GM21360 (cell line): ENCODE measurements at regions not wholly inside any gene's neighbourhood (a gene's known extent, or its start where the extent isn't known, plus 50 kb on each side); places are given as distances from the start of the nearest gene placed in this dataset.
"Not testable (repeated sequence)": the region's sequence is repeated elsewhere in the genome, so short reads cannot be mapped to it uniquely, and the experiment has no call there.

Experiments used
- ATAC-seq: cut with Tn5 transposase; IDR thresholded peaks from one replicate; pipeline ENCODE4 v1.9.1; 2021; ENCODE audit warnings: mild to moderate bottlenecking, moderate library complexity; ENCODE audit not compliant: unreplicated experiment

- no peak for ATAC-seq
Measured at GRCh38 chr9:22216730-22217172, 207.6 kb upstream of the CDKN2B start.

- no peak for ATAC-seq
Measured at GRCh38 chr9:22217254-22217653, 208.1 kb upstream of the CDKN2B start.

- not testable (repeated sequence) for ATAC-seq
Measured at GRCh38 chr9:22225856-22226255, 216.8 kb upstream of the CDKN2B start.

DNA sequence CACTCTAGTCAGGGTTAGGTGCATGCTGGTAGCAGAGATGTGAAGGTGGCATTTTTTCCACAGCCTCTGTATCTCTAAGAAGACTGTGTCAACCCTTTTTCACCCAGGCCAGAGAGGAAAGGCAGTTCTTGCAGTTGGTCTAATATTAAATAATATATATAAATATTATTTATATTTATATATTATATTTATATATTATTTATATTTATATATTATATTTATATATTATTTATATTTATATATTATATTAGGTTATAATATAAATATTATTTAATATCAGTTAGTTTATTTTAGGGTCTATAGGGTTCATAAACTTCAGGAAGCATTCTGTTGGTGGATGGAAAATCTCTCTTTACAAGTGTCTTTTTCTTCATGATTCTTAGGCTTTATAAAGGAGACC is 218.6 kb upstream of the DMRTA1 start:
- no peak for ATAC-seq

GRCh38 chr9:22228542-22228941 is 218.1 kb upstream of the DMRTA1 start:
- ATAC-seq = no peak

GRCh38 chr9:22229069-22229468 is 217.6 kb upstream of the DMRTA1 start:
- no peak for ATAC-seq

DNA sequence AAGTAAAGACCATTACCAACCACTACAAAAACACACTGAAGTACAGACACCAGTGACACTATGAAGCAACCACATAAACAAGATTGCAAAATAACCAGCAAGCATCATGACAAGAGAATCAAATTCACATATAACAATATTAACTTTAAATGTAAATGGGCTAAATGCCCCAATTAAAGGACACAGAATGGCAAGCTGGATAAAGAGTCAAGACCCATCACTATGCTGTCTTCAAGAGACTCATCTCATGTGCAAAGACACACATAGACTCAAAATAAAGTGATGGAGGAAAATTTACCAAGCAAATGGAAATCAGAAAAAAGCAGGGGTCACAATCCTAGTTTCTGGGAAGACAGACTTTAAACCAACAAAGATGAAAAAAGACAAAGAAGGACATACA is 215.3 kb upstream of the DMRTA1 start:
- ATAC-seq = not testable (repeated sequence)

DNA sequence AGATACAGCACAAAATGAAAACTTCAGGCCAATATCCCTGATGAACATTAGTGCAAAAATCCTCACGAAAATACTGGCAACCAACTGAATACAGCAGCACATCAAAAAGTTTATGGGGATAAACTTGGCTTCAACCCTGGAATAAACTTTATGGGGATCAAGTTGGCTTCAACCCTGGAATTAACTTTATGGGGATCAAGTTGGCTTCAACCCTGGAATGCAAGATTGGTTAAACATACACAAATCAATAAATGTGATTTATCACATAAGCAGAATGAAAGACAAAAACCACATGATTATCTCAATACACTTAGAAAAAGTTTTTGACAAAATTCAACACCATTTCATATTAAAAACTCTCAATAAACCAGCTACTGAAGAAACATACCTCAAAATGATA is 213.7 kb upstream of the DMRTA1 start:
- ATAC-seq = no peak

DNA sequence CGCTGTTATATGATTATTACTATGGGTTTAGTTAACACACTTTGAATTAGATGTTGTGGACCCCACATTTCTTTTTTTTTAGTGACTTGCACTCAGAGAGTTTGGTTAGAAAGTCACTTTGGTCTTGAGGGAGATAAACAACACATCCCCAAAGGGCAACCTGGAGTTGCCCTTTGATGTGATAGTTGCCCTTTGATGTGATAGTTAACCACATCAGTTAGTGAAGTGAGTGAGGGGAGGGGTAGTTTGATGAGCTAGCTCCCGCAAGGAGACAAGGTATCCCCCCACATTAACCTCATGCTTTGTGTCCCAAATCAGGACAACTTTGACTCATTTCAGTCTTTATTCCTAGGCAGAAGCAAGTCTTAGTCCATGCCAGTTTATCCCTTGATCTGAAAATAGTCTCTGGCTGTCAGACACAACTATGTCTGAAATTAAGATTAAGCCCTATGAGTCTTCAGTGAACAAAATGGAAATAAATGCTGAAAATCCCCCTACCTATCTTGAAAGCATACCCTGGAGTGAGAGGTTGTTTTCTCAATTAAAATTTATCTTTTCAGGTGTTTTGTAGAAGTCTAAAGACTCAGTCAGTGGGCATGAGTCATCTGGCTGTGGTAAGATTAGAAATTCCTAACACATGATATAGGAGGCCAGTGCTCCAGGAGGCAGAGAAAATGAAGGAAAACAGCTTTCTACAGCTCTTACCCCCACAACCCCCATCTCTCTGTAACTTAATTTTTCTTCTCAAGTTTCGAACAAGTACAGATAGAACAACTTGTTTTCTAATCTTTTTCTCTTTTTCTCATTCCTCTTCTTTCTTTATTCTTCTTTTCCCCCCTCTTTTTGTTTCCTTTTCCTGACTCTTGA is 208.9 kb upstream of the DMRTA1 start:
- no peak for ATAC-seq

GRCh38 chr9:22238809-22239684 is 207.6 kb upstream of the DMRTA1 start:
- no peak for ATAC-seq

GRCh38 chr9:22240619-22241018 is 206.0 kb upstream of the DMRTA1 start:
- ATAC-seq = peak; percentile 78

DNA sequence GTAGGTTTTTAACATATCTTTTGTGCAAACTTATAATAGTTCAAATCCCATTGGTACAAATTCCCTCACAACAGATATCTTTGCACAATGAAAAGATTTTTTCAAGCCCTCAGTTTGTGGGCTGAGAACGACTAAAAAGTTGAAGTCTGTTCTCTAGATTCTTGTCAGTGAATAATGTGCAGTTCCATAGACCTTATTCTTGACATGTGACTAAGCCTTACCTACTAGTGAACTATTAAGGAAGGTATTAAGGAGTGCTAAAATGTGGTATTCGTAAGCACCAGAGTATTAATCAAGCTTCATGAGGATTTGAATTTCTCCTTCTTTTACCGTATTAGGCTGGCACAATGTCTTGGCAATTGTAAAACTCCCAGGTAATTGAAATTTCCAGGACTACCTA is 205.6 kb upstream of the DMRTA1 start:
- no peak for ATAC-seq

- no peak for ATAC-seq
Measured at GRCh38 chr9:22241611-22242010, 205.0 kb upstream of the DMRTA1 start.

DNA sequence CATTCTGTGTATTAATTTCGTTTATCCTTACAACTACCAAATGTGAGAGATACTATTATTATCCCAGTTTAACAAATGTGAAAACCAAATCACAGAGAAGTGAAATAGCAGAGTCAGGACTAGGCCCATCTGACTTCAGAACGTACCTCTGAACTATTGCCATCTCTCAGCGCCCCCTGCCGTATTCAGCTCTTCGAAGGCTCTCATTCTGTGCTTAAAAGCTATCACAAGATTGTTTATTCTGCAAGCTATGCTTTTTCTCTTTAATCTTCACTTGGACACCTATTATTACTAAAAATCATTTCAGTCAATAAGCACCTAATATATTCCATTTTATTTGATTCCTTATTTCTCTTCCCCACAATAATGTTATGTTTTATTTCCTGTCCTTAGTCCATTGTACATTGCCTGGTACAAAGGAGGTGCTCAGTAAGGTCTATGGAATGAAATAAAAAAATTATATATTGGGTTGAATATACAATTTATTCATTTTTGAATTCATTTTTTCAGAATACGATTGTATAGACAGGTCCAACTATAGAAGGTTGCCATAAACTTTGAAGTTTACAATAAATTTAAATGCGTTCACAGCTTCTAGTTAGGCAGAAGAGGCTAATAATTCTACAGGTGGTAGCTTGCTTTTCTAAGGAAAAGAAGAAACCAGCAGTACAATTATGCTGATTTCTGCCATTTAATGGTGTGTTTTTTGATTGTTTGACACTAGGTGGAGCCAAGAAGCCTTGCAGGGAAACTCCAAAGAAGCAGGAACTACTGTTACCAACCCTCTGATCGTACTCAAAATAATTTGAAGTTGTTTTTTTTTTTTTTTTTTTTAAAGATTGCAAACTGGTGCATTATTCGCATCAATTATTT is 202.2 kb upstream of the DMRTA1 start:
- peak; percentile 32 for ATAC-seq

DNA sequence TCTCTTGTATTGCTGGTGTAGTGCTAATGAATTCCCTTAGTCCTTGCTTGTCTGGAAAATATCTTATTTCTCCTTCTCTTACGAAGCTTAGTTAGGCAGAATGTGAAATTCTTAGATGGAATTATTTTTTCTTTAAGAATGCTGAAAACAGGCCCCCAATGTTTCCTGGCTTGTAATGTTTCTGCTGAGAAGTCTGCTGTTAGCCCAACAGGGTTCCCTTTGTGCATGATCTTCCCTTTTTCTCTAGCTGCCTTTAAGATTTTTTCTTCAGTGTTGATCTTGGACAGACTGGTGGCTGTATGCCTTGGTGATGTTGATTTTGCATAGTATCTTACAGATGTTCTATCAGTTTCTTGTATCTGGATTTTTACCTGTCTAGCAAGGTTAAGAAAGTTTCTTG is 191.3 kb upstream of the DMRTA1 start:
- no peak for ATAC-seq

GRCh38 chr9:22256381-22256780 is 190.2 kb upstream of the DMRTA1 start:
- ATAC-seq = no peak

- ATAC-seq = no peak
Measured at GRCh38 chr9:22257026-22257816, 189.4 kb upstream of the DMRTA1 start.

DNA sequence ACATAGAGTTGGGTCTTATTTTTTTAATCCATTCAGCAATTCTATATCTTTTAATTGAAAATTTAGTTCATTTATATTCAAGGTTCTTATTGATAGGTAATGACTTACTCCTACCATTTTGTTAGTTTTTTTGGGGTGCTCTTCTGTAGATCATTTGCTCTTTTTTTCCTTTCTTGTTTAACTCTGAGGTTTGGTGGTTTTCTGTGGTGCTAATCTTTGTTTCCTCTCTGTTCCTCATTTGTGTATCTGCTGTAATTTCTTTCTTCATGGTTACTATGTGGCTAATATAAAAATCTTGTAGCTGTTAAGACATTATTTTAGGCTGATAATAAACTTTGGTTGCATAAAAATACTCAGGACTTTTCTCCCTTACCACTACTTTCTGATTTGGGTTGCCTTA is 181.6 kb upstream of the DMRTA1 start:
- ATAC-seq = no peak

DNA sequence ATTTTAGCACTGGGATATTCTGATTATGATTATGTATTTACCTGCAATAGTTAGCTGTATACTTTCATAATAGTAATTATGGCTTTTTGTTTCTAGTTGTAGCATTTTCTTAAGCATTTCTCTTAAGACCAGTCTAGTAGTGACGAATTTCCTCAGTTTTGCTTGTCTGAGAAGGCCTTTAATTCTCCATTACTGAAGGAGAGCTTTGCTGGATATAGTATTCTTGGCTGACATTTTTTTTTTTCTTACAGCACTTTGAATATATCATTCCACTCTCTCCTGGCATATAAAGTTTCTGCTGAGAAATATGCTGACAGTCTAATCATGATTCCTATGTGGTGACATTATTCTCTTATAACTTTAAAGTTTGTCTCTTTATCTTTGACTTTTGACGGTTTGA is 181.1 kb upstream of the DMRTA1 start:
- no peak for ATAC-seq

DNA sequence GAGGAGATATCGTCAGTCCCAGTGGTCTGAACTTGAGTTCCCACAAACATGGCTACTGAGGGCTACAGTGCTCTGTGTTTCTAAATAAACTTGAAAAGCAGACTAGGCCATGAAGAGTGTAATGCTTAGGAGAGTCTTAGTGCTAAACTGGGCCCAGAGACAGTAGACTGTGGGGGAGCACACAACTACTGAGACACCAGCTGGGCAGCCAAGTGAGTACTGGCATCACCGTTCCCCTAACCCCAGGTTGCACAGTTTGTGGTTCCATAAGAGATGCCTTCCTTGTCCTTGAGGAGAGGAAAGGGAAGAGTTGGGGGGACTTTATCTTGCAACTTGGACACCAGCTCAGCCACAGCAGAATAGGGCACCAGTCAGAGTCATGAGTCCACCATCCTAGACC is 172.1 kb upstream of the DMRTA1 start:
- no peak for ATAC-seq
